H1 (cell line): ENCODE measurements at regions not wholly inside any gene's neighbourhood (a gene's known extent, or its start where the extent isn't known, plus 50 kb on each side); places are given as distances from the start of the nearest gene placed in this dataset.

Experiments used
- CTCF ChIA-PET: fragments of 300-600 bp; sonication (Branson Sonifier 250); formaldehyde crosslinking; loops from one replicate; lab custom pipeline; 2021; ENCODE audit not compliant: partially characterized antibody; lab: Charles Lee
- POLR2A ChIA-PET: fragments of 300-600 bp; sonication (Branson Sonifier 250); formaldehyde crosslinking; loops from one replicate; lab custom pipeline; 2021; ENCODE audit warnings: inconsistent platforms; ENCODE audit not compliant: partially characterized antibody; lab: Charles Lee
- DNase-seq, 2 experiments: peaks; one replicate each; pipeline versions ENCODE4 v3.0.0 to v3.0.0-alpha.2; 2010 to 2022; ENCODE audit warnings: low spot score in 2 of 2, low read depth in 1 of 2, mixed read lengths in 1 of 2
- FAIRE-seq: peaks from 2 replicates; lab custom pipeline; 2011; peaks lifted over from hg19 to GRCh38; lab: Jason Lieb, UNC
- H2AFZ ChIP-seq: 2 replicates; pipeline ENCODE4 v1.8.1; 2012; ENCODE audit warnings: low read length, inconsistent platforms
- H2AK5ac ChIP-seq: 2 replicates; pipeline ENCODE4 v1.6.1; 2013; ENCODE audit warnings: low read depth, low read length
- H2BK120ac ChIP-seq: replicated peaks from 2 replicates; pipeline ENCODE3; 2013; ENCODE audit warnings: low read depth, low read length, inconsistent platforms
- H2BK12ac ChIP-seq: 2 replicates; pipeline ENCODE4 v1.6.1; 2013; ENCODE audit warnings: low read depth, low read length
- H2BK15ac ChIP-seq: 2 replicates; pipeline ENCODE4 v1.6.1; 2013; ENCODE audit warnings: low read length
- H2BK20ac ChIP-seq: 2 replicates; pipeline ENCODE4 v1.6.1; 2013; ENCODE audit warnings: low read length
- H2BK5ac ChIP-seq: 2 replicates; pipeline ENCODE4 v1.6.1; 2013; ENCODE audit warnings: low read depth, low read length
- H3K14ac ChIP-seq: 2 replicates; pipeline ENCODE4 v1.6.1; 2013; ENCODE audit warnings: inconsistent platforms; ENCODE audit not compliant: insufficient read length
- H3K18ac ChIP-seq: 2 replicates; pipeline ENCODE4 v1.6.1; 2013; ENCODE audit warnings: low read length; ENCODE audit errors: extremely low read depth
- H3K23ac ChIP-seq: 2 replicates; pipeline ENCODE4 v1.6.1; 2013; ENCODE audit warnings: inconsistent platforms; ENCODE audit not compliant: insufficient read length
- H3K23me2 ChIP-seq: 2 replicates; pipeline ENCODE4 v1.6.1; 2013; ENCODE audit warnings: low read depth, low read length
- H3K27ac ChIP-seq: 2 replicates; pipeline ENCODE4 v1.6.1; 2011; ENCODE audit warnings: low read depth, low read length, inconsistent platforms
- H3K27me3 ChIP-seq, 4 experiments: replicated peaks in 1 of 4; 1 replicate in 1 of 4; 2 replicates in 3 of 4; pipeline versions ENCODE4 v1.6.1 to v1.8.1; 2011 to 2013; ENCODE audit warnings: low read length in 3 of 4, mild to moderate bottlenecking in 3 of 4, inconsistent platforms in 2 of 4, mixed read lengths in 2 of 4, moderate library complexity in 1 of 4; ENCODE audit not compliant: control insufficient read depth in 3 of 4, insufficient read depth in 3 of 4; ENCODE audit errors: extremely low read depth in 1 of 4
- H3K36me3 ChIP-seq, 4 experiments: 2 replicates each; pipeline versions ENCODE4 v1.6.1 to v1.8.1; 2011 to 2013; ENCODE audit warnings: mild to moderate bottlenecking in 4 of 4, low read length in 3 of 4, moderate library complexity in 2 of 4, control low read depth in 1 of 4, inconsistent platforms in 1 of 4; ENCODE audit not compliant: insufficient read depth in 4 of 4, control insufficient read depth in 2 of 4
- H3K4ac ChIP-seq: replicated peaks from 2 replicates; pipeline ENCODE3; 2013; ENCODE audit warnings: low read length, low read depth, mixed read lengths, inconsistent platforms; ENCODE audit not compliant: insufficient read length
- H3K4me1 ChIP-seq, 4 experiments: replicated peaks in 1 of 4; 1 replicate in 1 of 4; 2 replicates in 3 of 4; pipeline versions ENCODE4 v1.6.1 to v1.8.1; 2011 to 2013; ENCODE audit warnings: low read length in 3 of 4, inconsistent platforms in 2 of 4, mixed read lengths in 1 of 4; ENCODE audit not compliant: insufficient read depth in 4 of 4, control insufficient read depth in 3 of 4
- H3K4me2 ChIP-seq, 2 experiments: 2 replicates each; pipeline versions ENCODE4 v1.6.1 to v1.8.1; 2011 to 2013; ENCODE audit warnings: low read depth in 2 of 2, low read length in 2 of 2, control low read depth in 1 of 2, inconsistent platforms in 1 of 2, mild to moderate bottlenecking in 1 of 2; ENCODE audit not compliant: insufficient read depth in 1 of 2
- H3K4me3 ChIP-seq, 4 experiments: fragments of 200-600, 300-600 bp in 1 of 4; sonication (generic), shearing (Covaris generic), sonication (Bioruptor Twin) in 1 of 4; 2 replicates each; pipeline versions ENCODE4 v1.5.1 to v1.8.1; 2011 to 2016; ENCODE audit warnings: low read length in 4 of 4, low read depth in 3 of 4, control low read depth in 2 of 4, inconsistent platforms in 2 of 4, mild to moderate bottlenecking in 2 of 4, mixed read lengths in 1 of 4, moderate library complexity in 1 of 4; ENCODE audit not compliant: insufficient read depth in 2 of 4; ENCODE audit errors: extremely low read depth in 1 of 4
- H3K56ac ChIP-seq: replicated peaks from 2 replicates; pipeline ENCODE3; 2013; ENCODE audit warnings: low read depth, mild to moderate bottlenecking, mixed read lengths, low read length, inconsistent platforms; ENCODE audit not compliant: insufficient read length
- H3K79me1 ChIP-seq: 2 replicates; pipeline ENCODE4 v1.6.1; 2013; ENCODE audit warnings: low read depth, low read length, control low read depth
- H3K79me2 ChIP-seq, 2 experiments: 2 replicates each; pipeline versions ENCODE4 v1.6.1 to v1.8.1; 2012 to 2013; ENCODE audit warnings: low read length in 2 of 2, mild to moderate bottlenecking in 2 of 2, inconsistent platforms in 1 of 2; ENCODE audit not compliant: insufficient read depth in 2 of 2, control insufficient read depth in 1 of 2
- H3K9ac ChIP-seq, 4 experiments: replicated peaks in 1 of 4; 1 replicate in 1 of 4; 2 replicates in 3 of 4; pipeline versions ENCODE4 v1.6.1 to v1.8.1; 2011 to 2013; ENCODE audit warnings: low read depth in 3 of 4, low read length in 3 of 4, control low read depth in 2 of 4, mild to moderate bottlenecking in 2 of 4, moderate library complexity in 2 of 4, inconsistent platforms in 1 of 4; ENCODE audit errors: extremely low read depth in 1 of 4
- H3K9me3 ChIP-seq, 2 experiments: 2 replicates each; pipeline versions ENCODE4 v1.6.1 to v1.8.1; 2012 to 2013; ENCODE audit warnings: mild to moderate bottlenecking in 2 of 2, moderate library complexity in 2 of 2, control low read depth in 1 of 2, inconsistent platforms in 1 of 2, low read depth in 1 of 2, low read length in 1 of 2, mixed read lengths in 1 of 2; ENCODE audit not compliant: insufficient read depth in 2 of 2
- H4K20me1 ChIP-seq, 2 experiments: replicated peaks in 1 of 2; 2 replicates each; pipeline versions ENCODE3 to v1.8.1; 2011 to 2013; ENCODE audit warnings: inconsistent platforms in 2 of 2, low read length in 2 of 2, mild to moderate bottlenecking in 1 of 2; ENCODE audit not compliant: insufficient read depth in 2 of 2, control insufficient read depth in 1 of 2
- H4K5ac ChIP-seq: 2 replicates; pipeline ENCODE4 v1.6.1; 2013; ENCODE audit warnings: low read length, low read depth, mixed read lengths, inconsistent platforms; ENCODE audit not compliant: insufficient read length
- H4K8ac ChIP-seq: 2 replicates; pipeline ENCODE4 v1.8.0; 2013; ENCODE audit warnings: mild to moderate bottlenecking, moderate library complexity, low read length, inconsistent platforms; ENCODE audit not compliant: insufficient read depth; ENCODE audit errors: extremely low read depth
- H4K91ac ChIP-seq: replicated peaks from 2 replicates; pipeline ENCODE3; 2013; ENCODE audit warnings: low read length, mixed read lengths, inconsistent platforms; ENCODE audit not compliant: insufficient read length
- BACH1 ChIP-seq: IDR thresholded peaks from 2 replicates; pipeline ENCODE4 v1.6.1; 2012; ENCODE audit warnings: low read length, improper control_type of control experiment
- CTBP2 ChIP-seq: IDR thresholded peaks from 2 replicates; pipeline ENCODE4 v1.7.0; 2011; ENCODE audit warnings: borderline replicate concordance, mild to moderate bottlenecking, moderate library complexity, mixed read lengths, low read length; ENCODE audit not compliant: insufficient read depth, insufficient read length
- KDM5A ChIP-seq: fragments of 200-600 bp; IDR thresholded peaks from 2 replicates; pipeline ENCODE4 v1.7.1; 2012; ENCODE audit warnings: mild to moderate bottlenecking, low read length, inconsistent platforms, mixed read lengths
- NANOG ChIP-seq: IDR thresholded peaks from 2 replicates; pipeline ENCODE4 v1.6.1; 2011; ENCODE audit warnings: low read length, low read depth, mild to moderate bottlenecking, inconsistent platforms; ENCODE audit not compliant: insufficient read depth, poor library complexity, severe bottlenecking
- NRF1 ChIP-seq: IDR thresholded peaks from 2 replicates; pipeline ENCODE4 v1.6.1; 2011; ENCODE audit warnings: mild to moderate bottlenecking, low read depth, low read length, improper control_type of control experiment
- SIN3A ChIP-seq, 2 experiments: IDR thresholded peaks in 1 of 2; conservative IDR thresholded peaks in 1 of 2; 2 replicates each; pipeline ENCODE4 v1.6.1; 2011 to 2012; ENCODE audit warnings: low read length in 2 of 2, improper control_type of control experiment in 1 of 2, low read depth in 1 of 2, mild to moderate bottlenecking in 1 of 2
- SIX5 ChIP-seq: IDR thresholded peaks from 2 replicates; pipeline ENCODE4 v1.6.1; 2011; ENCODE audit warnings: mild to moderate bottlenecking, low read depth, low read length
- SP1 ChIP-seq: IDR thresholded peaks from 2 replicates; pipeline ENCODE4 v1.6.1; 2011; ENCODE audit warnings: low read depth, low read length
- SUZ12 ChIP-seq: fragments of 200-600 bp; sonication (generic); IDR thresholded peaks from 2 replicates; pipeline ENCODE4 v1.6.1; 2012; ENCODE audit warnings: mild to moderate bottlenecking, inconsistent platforms, low read length, moderate library complexity, mixed read lengths
- TAF1 ChIP-seq: IDR thresholded peaks from 2 replicates; pipeline ENCODE4 v1.6.1; 2011; ENCODE audit warnings: mild to moderate bottlenecking, low read depth, low read length

- Histone ChIP-seq H3K4me3 (no peak overlapping the region), H3K4me2 (no peak overlapping the region), H4K91ac (no peak overlapping the region), H3K27me3 (no peaks in the 10 kb centered on the region), H2BK12ac (no peak overlapping the region), H3K18ac (no peak overlapping the region), H3K79me2 (no peaks in the 10 kb centered on the region), H3K79me1 (no peaks in the 10 kb centered on the region), H2BK5ac (no peak overlapping the region), H4K8ac (no peak overlapping the region), H3K9me3 (peaks cover 9 to 16% of the 10 kb centered on the region in 2 experiments), H3K36me3 (no peaks in the 10 kb centered on the region; a peak in 1 of 8 replicates), H2BK120ac (no peak overlapping the region), H2AK5ac (no peak overlapping the region), H3K4me1 (no peaks in the 10 kb centered on the region), H2BK20ac (no peak overlapping the region), H2BK15ac (no peak overlapping the region), H4K5ac (no peak overlapping the region), H3K23me2 (no peaks in the 10 kb centered on the region), H3K14ac (no peak overlapping the region), H3K23ac (no peak overlapping the region), H4K20me1 (peaks cover 0 to 1% of the 10 kb centered on the region in 2 experiments), H3K9ac (no peak overlapping the region), H2AFZ (no peak overlapping the region), H3K27ac (no peak overlapping the region), H3K56ac (no peak overlapping the region), H3K4ac (no peak overlapping the region)
- ChIA-PET POLR2A (no interaction called here), CTCF (no interaction called here)
- no peak for DNase-seq
- FAIRE-seq = no peak
- no peak for TF ChIP-seq BACH1
- TF ChIP-seq SP1 = no peak
- no peak for TF ChIP-seq NRF1
- no peak for TF ChIP-seq CTBP2
- no peak for TF ChIP-seq SUZ12
- no peak for TF ChIP-seq SIX5
- no peak for TF ChIP-seq KDM5A
- no peak for TF ChIP-seq TAF1
- TF ChIP-seq SIN3A (conservative IDR thresholded peaks at IDR 0.05 in 1 of 2, IDR thresholded peaks at IDR 0.05 in 1 of 2; ENCODE audit: low read depth in 1 of 2, low read length in 2 of 2) = no peak
- TF ChIP-seq NANOG = no peak
These were observed 392.3 kb downstream of the CCER1 start for GRCh38 chr12:90562671-90563070.
